Thyroid gland (tissue), 4 donors: ENCODE measurements at regions not wholly inside any gene's neighbourhood (a gene's known extent, or its start where the extent isn't known, plus 50 kb on each side); places are given as distances from the start of the nearest gene placed in this dataset.
"Not testable (repeated sequence)": the region's sequence is repeated elsewhere in the genome, so short reads cannot be mapped to it uniquely, and the experiment has no call there.

Experiments used
- POLR2A ChIP-seq, 2 donors: fragments of 450-650 bp; IDR thresholded peaks; one replicate each; pipeline ENCODE4 v1.6.1; 2017; ENCODE audit warnings: antibody characterized with exemption in 2 of 2, mild to moderate bottlenecking in 2 of 2, moderate library complexity in 1 of 2
- TF ChIP-seq, protein P1 (sequence below), 6 experiments: fragments of 200-600 bp in 3 of 6; fragments of 450-650 bp in 3 of 6; sonication (generic) in 3 of 6; IDR thresholded peaks; one replicate each; pipeline ENCODE4 v1.5.1; 2016 to 2019; ENCODE audit warnings: antibody characterized with exemption in 6 of 6, mild to moderate bottlenecking in 2 of 6, inconsistent platforms in 1 of 6, moderate library complexity in 1 of 6

DNA sequence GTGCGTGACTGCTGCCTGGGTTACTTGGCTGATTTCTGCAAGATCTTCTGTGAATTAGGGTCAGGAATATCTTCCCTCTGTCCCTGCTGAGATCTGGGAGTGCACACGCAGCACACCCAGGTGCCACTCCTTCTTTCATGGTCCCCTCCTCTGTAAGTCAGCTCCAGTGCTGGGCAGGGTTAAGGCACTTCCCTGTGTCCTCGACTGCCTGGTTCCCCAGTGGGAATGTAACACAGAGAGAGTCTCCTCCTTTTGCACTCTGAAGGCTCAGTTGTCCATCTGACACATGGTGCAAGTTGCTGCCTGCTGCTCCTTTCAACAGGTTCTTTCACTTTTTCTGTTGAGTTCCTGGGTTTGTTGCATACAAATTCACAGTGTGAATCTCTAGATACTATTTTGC lies 421.2 kb upstream of the NDN start:
- TF ChIP-seq, protein P1, sequence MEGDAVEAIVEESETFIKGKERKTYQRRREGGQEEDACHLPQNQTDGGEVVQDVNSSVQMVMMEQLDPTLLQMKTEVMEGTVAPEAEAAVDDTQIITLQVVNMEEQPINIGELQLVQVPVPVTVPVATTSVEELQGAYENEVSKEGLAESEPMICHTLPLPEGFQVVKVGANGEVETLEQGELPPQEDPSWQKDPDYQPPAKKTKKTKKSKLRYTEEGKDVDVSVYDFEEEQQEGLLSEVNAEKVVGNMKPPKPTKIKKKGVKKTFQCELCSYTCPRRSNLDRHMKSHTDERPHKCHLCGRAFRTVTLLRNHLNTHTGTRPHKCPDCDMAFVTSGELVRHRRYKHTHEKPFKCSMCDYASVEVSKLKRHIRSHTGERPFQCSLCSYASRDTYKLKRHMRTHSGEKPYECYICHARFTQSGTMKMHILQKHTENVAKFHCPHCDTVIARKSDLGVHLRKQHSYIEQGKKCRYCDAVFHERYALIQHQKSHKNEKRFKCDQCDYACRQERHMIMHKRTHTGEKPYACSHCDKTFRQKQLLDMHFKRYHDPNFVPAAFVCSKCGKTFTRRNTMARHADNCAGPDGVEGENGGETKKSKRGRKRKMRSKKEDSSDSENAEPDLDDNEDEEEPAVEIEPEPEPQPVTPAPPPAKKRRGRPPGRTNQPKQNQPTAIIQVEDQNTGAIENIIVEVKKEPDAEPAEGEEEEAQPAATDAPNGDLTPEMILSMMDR (IDR thresholded peaks at IDR 0.05): not testable (repeated sequence)
- not testable (repeated sequence) for TF ChIP-seq POLR2A (IDR thresholded peaks at IDR 0.05)
